Sigmoid colon (tissue), 4 donors: ENCODE measurements at regions not wholly inside any gene's neighbourhood (a gene's known extent, or its start where the extent isn't known, plus 50 kb on each side); places are given as distances from the start of the nearest gene placed in this dataset.

ENCODE experiments used
- EP300 ChIP-seq, 4 donors: sonication (generic); formaldehyde crosslinking; IDR thresholded peaks; one replicate each; pipeline ENCODE4 v1.6.1; 2017; ENCODE audit warnings: antibody characterized with exemption in 4 of 4
- POLR2A ChIP-seq, 2 donors: fragments of 450-650 bp; IDR thresholded peaks; one replicate each; pipeline ENCODE4 v1.6.1; 2016; ENCODE audit warnings: antibody characterized with exemption in 2 of 2, mild to moderate bottlenecking in 2 of 2, moderate library complexity in 2 of 2
- TF ChIP-seq, protein P1 (sequence below), 4 experiments: fragments of 450-650 bp in 3 of 4; fragments of 200-600 bp in 1 of 4; IDR thresholded peaks; one replicate each; pipeline ENCODE4 v1.5.1; 2016 to 2019; ENCODE audit warnings: antibody characterized with exemption in 4 of 4, mild to moderate bottlenecking in 3 of 4, moderate library complexity in 2 of 4

DNA sequence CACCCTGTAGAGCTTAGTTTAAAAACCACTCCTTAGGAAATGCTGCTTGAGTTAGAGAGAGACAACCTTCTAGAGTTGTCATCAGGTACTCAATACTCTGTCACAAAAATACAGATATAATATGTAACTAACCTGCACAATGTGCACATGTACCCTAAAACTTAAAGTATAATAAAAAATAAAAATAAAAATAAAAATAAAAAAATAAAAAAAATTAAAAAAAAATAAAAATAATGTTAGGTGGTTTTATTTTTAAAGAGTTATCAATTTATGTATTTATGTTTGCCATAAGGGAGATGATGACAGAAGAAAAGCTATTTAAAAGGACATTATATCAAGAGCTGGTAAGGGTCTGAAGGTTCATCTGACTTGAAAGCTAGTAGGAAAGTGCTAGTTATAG is 397.9 kb downstream of the TMA16 start:
- no peak for TF ChIP-seq POLR2A (IDR thresholded peaks at IDR 0.05)
- TF ChIP-seq, protein P1, sequence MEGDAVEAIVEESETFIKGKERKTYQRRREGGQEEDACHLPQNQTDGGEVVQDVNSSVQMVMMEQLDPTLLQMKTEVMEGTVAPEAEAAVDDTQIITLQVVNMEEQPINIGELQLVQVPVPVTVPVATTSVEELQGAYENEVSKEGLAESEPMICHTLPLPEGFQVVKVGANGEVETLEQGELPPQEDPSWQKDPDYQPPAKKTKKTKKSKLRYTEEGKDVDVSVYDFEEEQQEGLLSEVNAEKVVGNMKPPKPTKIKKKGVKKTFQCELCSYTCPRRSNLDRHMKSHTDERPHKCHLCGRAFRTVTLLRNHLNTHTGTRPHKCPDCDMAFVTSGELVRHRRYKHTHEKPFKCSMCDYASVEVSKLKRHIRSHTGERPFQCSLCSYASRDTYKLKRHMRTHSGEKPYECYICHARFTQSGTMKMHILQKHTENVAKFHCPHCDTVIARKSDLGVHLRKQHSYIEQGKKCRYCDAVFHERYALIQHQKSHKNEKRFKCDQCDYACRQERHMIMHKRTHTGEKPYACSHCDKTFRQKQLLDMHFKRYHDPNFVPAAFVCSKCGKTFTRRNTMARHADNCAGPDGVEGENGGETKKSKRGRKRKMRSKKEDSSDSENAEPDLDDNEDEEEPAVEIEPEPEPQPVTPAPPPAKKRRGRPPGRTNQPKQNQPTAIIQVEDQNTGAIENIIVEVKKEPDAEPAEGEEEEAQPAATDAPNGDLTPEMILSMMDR (IDR thresholded peaks at IDR 0.05), result no peak
- no peak for TF ChIP-seq EP300 (IDR thresholded peaks at IDR 0.05)
